ENCODE measurements at regions not wholly inside any gene's neighbourhood (a gene's known extent, or its start where the extent isn't known, plus 50 kb on each side); places are given as distances from the start of the nearest gene placed in this dataset.
"Not testable (repeated sequence)": the region's sequence is repeated elsewhere in the genome, so short reads cannot be mapped to it uniquely, and the experiment has no call there.

DNA sequence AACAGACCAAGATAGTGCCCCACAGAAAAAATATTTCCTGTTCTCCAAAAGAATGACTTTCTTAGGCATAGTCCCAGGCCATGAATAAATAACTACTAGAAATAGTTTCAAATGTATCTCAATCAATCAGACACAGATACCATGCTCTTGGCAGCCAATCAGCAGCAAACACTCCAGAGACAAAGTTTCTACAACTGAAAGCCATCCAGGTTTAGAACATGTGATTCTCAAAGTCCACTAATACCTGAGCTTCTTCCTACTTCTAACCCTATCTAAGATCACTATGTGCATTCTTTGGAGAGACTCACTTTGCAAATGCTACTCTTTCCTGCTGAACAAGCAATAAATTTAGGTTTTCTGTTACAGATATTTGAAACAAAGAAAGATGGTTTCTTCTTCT, 425.8 kb upstream of the GRIN3A start:
- peak overlapping the region; percentile 52 for H3K27ac ChIP-seq
- TF ChIP-seq CTCF (IDR thresholded peaks at IDR 0.05) (no peak), ZFX (IDR thresholded peaks at IDR 0.05; ENCODE audit: borderline replicate concordance) (no peak)

DNA sequence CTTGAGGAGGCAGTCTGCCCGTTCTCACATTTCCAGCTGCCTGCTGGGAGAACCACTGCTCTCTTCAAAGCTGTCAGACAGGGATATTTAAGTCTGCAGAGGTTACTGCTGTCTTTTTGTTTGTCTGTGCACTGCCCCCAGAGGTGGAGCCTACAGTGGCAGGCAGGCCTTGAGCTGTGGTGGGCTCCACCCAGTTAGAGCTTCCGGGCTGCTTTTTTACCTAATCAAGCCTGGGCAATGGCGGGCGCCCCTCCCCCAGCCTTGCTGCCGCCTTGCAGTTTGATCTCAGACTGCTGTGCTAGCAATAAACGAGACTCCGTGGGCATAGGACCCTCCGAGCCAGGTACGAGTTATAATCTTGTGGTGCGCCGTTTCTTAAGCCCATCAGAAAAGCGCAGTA, 414.6 kb upstream of the GRIN3A start:
- H3K27ac ChIP-seq: not testable (repeated sequence)

DNA sequence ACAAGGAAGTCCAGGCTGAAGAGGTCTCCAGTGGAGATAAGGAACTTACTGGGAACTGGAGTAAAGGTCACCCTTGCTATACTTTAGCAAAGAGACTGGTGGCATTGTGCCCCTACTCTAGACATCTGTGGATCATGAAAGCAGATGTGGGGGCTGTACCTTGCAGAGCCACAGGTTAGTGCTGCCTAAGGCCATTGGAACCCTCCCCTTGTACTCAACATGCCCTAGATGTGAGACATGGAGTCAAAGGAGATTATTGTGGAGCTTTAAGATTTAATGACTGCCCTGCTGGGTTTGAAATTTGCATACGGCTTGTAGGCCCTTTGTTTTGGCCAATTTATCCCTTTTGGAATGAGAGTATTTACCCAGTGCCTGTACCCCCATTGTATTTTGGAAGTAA, 397.3 kb upstream of the GRIN3A start:
- no peak overlapping the region for H3K27ac ChIP-seq

GRCh38 chr9:102124465-102124864, 386.0 kb upstream of the GRIN3A start:
- H3K27ac ChIP-seq: no peak overlapping the region
- TF ChIP-seq ZFX (IDR thresholded peaks at IDR 0.05; ENCODE audit: borderline replicate concordance) (no peak), CTCF (IDR thresholded peaks at IDR 0.05) (no peak)

More for the DNA sequence above, 397.3 kb upstream of the GRIN3A start:
- TF ChIP-seq ZFX (IDR thresholded peaks at IDR 0.05; ENCODE audit: borderline replicate concordance): no peak
- no peak for TF ChIP-seq CTCF (IDR thresholded peaks at IDR 0.05)

DNA sequence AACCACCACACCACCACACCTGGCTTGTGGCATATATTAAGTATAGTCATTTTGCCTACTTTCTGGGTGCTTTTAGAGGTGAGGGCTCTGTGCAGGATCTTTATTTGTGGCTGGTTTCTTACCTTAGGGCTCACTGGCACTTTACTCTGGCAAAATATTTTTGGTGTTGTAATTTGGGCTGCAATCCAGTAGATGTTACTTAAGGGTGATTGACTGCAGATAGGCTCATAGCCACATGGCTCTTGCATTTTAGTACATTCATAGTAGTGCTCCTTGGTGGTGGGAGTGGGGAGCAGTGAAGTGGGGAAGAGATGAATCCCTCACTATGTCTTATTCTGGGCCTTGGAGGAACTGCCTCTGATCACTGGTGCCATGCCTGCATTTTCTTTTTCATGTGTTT, 376.1 kb upstream of the GRIN3A start:
- no peak overlapping the region for H3K27ac ChIP-seq
- no peak for TF ChIP-seq ZFX (IDR thresholded peaks at IDR 0.05; ENCODE audit: borderline replicate concordance)
- TF ChIP-seq CTCF (IDR thresholded peaks at IDR 0.05): no peak

- no peak for TF ChIP-seq CTCF (IDR thresholded peaks at IDR 0.05)
- TF ChIP-seq ZFX (IDR thresholded peaks at IDR 0.05; ENCODE audit: borderline replicate concordance): no peak
Observed at GRCh38 chr9:102113191-102113590, 374.7 kb upstream of the GRIN3A start.

DNA sequence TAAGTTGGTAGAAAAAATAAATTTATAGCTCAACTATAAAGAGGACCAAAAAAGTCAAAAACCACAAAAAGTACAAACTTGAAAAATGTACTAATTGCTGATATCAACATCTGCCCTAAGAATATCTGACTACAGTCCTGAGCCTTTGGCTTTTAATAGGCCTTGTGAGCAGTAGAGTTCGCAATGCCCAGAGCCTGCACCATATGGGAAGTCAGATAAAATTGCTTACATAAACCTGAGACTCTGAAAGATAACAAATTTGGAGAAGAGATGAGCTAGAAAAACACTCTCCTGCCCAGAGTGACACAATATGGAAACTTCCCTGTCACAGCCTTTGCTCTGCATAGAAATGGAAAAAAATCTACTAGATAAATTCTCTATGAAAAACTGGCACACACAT, 368.0 kb upstream of the GRIN3A start:
- no peak for TF ChIP-seq ZFX (IDR thresholded peaks at IDR 0.05; ENCODE audit: borderline replicate concordance)
- TF ChIP-seq CTCF (IDR thresholded peaks at IDR 0.05): no peak

More at GRCh38 chr9:102113191-102113590, 374.7 kb upstream of the GRIN3A start:
- no peak overlapping the region for H3K27ac ChIP-seq

DNA sequence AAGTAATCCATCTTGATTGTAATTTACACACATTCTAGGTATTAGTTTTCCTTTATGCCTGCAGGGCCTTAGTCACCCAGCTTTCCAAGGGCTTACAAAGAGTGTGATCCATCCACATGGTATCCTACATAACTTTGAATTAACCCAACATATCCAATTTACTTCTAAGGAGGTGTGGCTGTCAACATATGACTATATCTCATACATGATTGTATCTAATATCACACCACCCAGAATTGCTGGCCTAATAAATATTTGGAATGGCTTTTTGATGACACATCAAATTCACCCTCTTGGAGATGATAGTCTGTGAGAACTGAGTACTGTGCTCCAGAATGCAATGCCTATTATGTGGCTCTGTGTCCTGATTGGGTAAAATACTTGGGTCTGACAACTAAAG, 363.3 kb upstream of the GRIN3A start:
- H3K27ac ChIP-seq: no peak overlapping the region
- TF ChIP-seq CTCF (IDR thresholded peaks at IDR 0.05): no peak
- no peak for TF ChIP-seq ZFX (IDR thresholded peaks at IDR 0.05; ENCODE audit: borderline replicate concordance)

More for the DNA sequence above, 368.0 kb upstream of the GRIN3A start:
- H3K27ac ChIP-seq: no peak overlapping the region
